PC-9 (cell line): ENCODE measurements at regions not wholly inside any gene's neighbourhood (a gene's known extent, or its start where the extent isn't known, plus 50 kb on each side); places are given as distances from the start of the nearest gene placed in this dataset.

Experiments used
- EZH2 ChIP-seq: fragments of 200-600 bp; sonication (generic); IDR thresholded peaks from 2 replicates; pipeline ENCODE4 v1.8.0; 2017; ENCODE audit warnings: antibody characterized with exemption, low read depth
- TF ChIP-seq, protein P1 (sequence below): fragments of 200-600 bp; sonication (generic); conservative IDR thresholded peaks from 2 replicates; pipeline ENCODE4 v1.6.1; 2017; ENCODE audit warnings: mixed run types, antibody characterized with exemption, mild to moderate bottlenecking, moderate library complexity

DNA sequence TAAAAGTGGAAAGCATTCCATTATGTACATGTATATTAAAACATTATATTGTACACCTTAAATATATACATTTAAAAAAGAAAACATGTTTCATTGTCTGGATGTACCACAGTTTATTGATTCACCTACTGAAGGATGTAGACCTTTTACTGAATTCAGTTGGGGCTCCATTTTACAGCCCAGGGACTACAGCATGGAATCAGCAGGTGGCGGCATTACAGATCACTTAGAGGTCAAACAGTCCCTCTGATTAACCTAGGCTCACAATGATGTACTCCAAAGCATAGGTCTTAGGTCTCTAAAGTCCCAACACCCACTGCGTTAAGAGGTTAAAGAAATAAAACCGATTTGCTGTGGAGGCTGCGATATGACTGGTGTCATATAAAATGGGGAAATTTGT, 490.9 kb downstream of the SHISA9 start:
- TF ChIP-seq, protein P1, sequence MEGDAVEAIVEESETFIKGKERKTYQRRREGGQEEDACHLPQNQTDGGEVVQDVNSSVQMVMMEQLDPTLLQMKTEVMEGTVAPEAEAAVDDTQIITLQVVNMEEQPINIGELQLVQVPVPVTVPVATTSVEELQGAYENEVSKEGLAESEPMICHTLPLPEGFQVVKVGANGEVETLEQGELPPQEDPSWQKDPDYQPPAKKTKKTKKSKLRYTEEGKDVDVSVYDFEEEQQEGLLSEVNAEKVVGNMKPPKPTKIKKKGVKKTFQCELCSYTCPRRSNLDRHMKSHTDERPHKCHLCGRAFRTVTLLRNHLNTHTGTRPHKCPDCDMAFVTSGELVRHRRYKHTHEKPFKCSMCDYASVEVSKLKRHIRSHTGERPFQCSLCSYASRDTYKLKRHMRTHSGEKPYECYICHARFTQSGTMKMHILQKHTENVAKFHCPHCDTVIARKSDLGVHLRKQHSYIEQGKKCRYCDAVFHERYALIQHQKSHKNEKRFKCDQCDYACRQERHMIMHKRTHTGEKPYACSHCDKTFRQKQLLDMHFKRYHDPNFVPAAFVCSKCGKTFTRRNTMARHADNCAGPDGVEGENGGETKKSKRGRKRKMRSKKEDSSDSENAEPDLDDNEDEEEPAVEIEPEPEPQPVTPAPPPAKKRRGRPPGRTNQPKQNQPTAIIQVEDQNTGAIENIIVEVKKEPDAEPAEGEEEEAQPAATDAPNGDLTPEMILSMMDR = no peak
- TF ChIP-seq EZH2 = no peak
